DMS53 treated with DMSO at 0.1 percent for 48 hours (cell line): ENCODE measurements at regions not wholly inside any gene's neighbourhood (a gene's known extent, or its start where the extent isn't known, plus 50 kb on each side); places are given as distances from the start of the nearest gene placed in this dataset.
A peak's percentile ranks its signal among the peaks of the same experiment; 100 is the strongest.

ENCODE experiments used
- DNase-seq: peaks from one replicate; lab custom pipeline; 2025; ENCODE audit not compliant: unreplicated experiment; lab: John Stamatoyannopoulos, UW

DNA sequence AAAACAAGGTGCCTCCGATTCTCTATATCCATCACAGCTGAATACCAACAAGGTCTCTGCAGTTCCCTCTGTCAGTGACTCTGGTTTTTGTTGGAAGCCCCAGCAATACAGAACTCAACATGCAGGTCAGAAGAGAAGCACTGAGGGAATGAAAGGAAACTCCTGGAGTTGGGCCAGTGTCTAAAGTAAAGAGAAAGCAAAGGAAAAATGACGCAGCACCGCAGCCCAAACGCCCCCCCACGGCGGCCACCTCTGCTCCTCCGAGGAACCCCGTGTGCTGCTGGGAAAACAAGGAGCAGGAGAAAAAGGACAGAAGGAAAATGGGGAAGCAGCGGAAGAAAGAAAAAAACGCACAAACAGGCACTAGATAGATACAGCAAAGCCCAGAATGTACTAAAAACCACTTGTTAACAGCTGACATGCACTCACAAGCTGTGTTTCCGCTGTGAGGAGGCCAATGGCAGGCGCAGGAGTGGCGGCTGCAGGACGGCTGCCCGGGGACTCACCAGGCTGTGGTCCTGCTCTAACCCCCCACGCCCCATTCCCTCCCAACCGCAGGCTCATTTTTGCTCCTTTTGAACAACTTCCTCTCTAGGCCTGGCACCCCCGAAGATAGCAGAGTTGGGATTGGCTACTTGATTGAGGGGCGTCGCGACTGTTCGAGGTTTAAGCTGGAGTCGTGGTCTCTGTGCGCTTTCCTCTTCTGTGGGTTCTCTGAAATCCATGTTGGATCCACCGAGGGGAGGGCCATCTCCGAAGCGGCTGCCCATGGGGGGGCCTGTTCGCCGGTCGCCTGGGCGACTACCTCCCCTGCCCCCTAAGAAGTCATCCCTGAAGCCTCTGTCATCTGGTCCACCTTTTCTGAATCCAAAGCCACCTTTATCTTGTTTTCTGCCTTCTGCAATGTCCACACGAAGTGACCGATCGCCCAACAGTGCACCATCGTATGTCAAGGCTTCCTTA is 204.8 kb downstream of the HIBADH start:
- peak; percentile 13 for DNase-seq

DNA sequence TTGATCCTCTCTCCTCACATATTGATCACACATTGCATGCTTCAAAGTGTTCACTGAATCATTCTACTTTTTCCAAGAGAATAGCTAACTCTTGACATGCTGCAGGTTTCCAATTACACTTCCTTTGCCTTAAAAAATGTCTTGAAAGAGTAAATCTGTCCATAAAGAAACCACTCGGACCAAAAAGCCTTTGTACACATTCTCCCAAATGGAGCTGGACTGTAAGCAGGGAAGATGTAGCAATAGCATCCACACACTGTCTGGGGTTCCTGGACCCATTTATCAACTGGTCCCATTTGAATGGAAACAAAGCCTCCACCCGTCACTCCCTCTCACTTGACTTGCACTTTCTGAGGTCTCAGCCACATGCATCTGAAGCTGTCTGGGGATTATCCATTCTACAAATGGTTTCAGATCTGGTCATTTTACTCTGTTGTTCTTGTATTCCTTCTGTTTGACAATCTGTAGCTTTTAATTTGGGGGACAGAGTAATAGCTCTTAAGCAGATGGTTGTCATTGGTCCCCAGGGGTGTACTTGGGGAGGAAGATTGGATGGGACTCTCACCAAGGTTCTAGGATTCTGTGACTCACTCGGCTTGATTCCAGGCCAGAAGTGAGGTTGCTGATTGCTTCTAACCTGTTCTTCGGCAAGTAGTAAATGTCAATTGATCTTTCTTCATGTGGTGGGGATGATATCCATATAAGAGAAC is 203.5 kb downstream of the HIBADH start:
- DNase-seq = no peak

DNA sequence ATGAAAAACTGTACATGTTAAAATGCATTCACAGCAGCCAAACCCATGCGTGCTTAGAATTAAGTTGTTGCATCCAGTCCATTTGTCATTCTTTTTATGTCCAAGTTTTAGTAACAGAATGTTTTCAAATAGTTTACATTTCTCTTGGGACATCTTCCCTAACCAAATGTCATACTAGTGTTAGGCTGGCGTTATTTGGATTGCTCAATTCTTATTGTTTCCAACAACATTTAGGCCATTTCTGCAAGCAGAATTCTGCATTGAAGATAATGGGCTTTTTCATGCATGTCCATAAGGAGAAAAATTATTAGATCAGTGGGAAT is 203.0 kb downstream of the HIBADH start:
- DNase-seq = no peak

DNA sequence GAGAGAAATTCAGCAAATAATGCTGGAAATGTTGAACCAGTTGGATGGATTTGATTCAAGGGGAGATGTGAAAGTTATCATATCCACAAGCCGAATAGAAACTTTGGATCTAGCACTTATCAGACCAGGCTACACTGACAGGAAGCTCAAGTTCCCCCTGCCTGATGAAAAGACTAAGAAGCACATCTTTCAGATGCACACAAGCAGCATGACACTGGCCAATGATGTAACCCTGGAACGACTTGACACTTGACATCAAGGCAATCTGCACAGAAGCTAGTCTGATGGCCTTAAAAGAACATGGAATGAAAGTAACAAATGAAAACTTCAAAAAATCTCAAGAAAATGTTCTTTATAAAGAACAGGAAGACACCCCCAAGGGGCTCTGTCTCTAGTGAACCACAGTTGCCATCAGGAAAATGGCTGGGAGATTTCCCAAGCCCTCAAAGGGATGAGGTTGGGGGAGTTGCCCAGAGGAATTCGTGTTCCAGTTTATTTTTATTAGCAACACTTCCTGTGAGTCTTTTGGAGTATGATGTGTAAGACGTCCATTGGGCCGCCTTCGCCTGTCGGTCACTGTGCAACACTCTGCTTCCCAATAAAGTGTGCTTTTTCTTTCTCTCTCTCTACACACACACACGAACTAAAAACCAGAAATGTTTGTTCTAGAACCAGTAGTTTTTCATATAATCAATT is 200.0 kb downstream of the HIBADH start:
- no peak for DNase-seq

DNA sequence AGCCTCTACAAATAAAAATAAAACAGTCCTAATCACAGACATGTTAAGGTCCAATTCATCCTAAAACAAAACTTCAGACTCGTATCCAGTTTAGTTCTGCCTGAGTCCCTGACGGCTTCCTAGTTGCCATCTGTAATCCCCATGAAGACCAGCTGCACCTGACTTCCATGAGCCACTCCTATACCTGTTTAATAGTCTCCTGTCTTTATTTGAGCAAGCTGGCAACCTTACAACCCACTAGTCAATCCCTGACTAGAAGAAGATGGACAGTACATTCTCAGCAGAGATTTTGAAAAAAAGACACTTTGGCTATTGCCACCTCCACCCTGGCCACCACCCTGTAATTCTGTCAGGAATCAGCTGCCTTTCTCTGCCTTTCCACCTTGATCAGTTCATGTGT is 197.7 kb downstream of the HIBADH start:
- DNase-seq = no peak

DNA sequence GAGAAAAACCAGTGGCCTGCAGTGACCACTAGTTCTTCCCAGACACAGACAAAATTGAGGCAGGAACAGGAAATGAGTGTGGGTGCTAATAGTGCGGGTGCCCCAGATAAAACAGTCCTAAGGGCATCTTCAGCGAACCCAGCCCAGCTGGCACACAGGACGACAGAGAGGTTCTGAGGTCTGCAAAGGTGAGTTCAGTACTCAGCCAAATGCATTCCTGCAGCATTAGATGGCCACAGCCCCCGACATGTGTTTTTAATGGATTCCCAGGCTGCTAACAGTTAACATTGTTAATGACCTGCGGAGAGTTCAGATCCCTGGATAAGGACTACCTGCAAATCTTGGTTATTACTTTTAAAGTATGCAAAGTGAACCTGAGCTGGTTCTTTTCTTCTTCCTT is 196.0 kb downstream of the HIBADH start:
- no peak for DNase-seq

DNA sequence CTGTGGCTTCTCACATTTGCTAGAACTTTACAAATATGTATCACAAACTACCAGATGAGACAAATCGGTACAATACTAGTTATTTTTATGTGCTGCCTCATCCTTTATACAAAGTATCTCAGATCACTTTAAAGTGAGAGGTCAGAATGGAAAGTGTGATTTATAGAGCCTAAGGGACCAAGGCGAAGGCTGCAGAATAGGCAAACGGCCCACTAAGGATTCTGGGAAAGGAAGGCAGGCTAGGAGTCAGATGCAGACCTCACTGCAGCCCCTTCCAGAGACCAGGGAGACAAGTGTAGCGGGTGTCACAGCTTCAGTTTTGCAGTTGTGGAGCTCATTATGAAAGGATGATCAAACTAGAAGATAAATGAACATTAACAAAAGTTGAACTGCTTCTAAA is 190.6 kb downstream of the HIBADH start:
- DNase-seq = no peak
